H54 (cell line): ENCODE measurements at regions not wholly inside any gene's neighbourhood (a gene's known extent, or its start where the extent isn't known, plus 50 kb on each side); places are given as distances from the start of the nearest gene placed in this dataset.
"Not testable (repeated sequence)": the region's sequence is repeated elsewhere in the genome, so short reads cannot be mapped to it uniquely, and the experiment has no call there.

Experiments
- DNase-seq: peaks from one replicate; pipeline ENCODE4 v3.0.0; 2011; ENCODE audit warnings: low spot score, mixed read lengths; ENCODE audit not compliant: insufficient read length
- FAIRE-seq: peaks from 3 replicates; lab custom pipeline; 2011; peaks lifted over from hg19 to GRCh38; lab: Jason Lieb, UNC
- POLR2A ChIP-seq: IDR thresholded peaks from 2 replicates; pipeline ENCODE4 v1.6.1; 2011; ENCODE audit warnings: low read depth, mild to moderate bottlenecking, low read length

GRCh38 chr3:167008791-167009190 lies 371.3 kb downstream of the ZBBX start:
- FAIRE-seq (no peak), DNase-seq (no peak)
- TF ChIP-seq POLR2A, result no peak

DNA sequence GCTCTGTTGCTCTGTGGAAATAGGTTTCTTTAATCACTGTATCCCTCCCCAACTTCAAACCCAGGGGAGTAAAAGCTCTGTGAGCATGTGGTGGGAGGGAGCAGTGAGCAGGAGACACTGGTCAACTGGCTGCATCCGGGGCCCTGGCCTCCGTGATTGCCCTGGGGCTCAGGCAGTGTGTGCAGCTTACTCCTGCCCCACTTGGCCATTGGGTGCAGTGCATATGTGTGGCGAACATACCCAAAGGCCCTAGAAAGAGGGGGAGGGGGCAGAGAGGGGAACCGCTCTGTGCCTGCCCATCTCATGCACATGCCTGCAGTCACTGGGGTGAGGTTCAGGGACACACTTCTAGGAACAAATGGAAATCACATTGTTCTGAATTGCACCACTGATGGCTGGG lies 378.7 kb downstream of the ZBBX start:
- DNase-seq, result no peak
- TF ChIP-seq POLR2A, result no peak
- FAIRE-seq, result no peak

DNA sequence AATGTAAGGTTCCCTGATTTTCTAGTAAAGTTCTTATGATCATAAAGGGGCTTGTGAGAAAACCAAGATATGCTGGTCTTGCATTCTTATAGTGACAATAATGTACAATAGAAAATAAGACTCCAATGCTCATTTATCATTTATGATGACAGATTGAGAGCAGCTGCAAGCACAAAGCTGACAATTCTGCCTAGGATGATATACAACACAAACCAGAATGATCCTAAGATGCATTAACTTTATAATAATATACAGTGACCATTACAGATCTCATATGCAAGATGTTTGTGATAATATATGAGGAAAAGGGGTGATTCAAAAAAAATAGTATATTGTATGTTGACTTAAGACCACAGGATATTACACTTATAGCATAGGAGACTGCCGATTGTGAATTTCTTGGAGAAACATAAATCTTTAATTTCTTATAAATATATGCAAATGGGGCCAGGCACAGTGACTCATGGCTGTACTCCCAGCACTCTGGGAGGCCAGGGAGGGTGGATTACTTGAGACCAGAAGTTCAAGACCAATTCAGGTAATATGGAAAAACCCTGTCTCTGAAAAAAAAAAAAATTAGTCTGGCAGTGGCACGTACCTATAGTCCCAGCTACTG lies 387.0 kb downstream of the ZBBX start:
- no peak for FAIRE-seq
- DNase-seq, result no peak

DNA sequence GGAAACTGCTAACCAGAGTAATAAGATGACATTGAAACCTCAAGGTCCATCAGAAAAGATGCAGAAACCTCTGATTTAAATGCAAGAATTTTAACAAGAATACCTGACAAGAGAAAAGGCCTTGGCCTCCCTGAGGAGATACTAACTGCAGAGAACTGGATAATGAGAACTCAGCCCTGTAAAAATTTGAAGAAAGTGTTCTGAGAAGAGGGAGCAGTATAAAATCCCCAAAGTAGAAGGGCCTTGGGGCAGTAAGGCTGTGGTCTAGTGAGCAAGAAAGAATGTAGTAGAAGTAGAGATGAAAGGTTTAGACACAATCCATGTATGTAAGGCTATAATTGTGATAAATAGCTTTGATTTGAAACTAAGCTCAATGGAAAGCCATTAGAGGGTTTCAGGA lies 394.1 kb downstream of the ZBBX start:
- DNase-seq (no peak), FAIRE-seq (no peak)
- TF ChIP-seq POLR2A, result no peak

More for the DNA sequence above, 387.0 kb downstream of the ZBBX start:
- TF ChIP-seq POLR2A, result no peak

GRCh38 chr3:166975796-166976195 lies 404.3 kb downstream of the ZBBX start:
- DNase-seq, FAIRE-seq: not testable (repeated sequence)

GRCh38 chr3:166967714-166968113 lies 412.4 kb downstream of the ZBBX start:
- not testable (repeated sequence) for FAIRE-seq

DNA sequence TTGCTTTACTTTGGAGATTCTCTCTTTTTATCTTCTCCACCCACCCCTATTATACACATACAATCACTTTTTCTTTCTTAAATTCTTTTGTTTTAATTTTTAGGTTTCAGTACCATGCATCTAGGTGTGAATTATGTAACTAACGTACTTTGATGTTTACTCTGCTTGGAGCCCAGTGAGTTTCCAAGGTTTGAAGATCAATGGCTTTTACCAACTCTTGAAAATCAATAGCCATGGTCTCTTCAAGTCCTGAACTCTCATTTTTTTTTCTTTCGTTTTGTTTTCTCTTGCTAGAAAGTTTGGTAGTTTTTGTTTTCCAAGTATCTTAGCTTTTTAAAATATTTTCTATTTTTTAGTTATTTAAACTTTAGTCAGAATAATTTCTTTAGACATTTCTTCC lies 417.2 kb downstream of the ZBBX start:
- DNase-seq (no peak), FAIRE-seq (no peak)
- TF ChIP-seq POLR2A, result no peak

More at GRCh38 chr3:166967714-166968113, 412.4 kb downstream of the ZBBX start:
- not testable (repeated sequence) for DNase-seq

- DNase-seq, result no peak
- FAIRE-seq, result no peak
- no peak for TF ChIP-seq POLR2A
Observed at GRCh38 chr3:166957121-166957520, 423.0 kb downstream of the ZBBX start.

DNA sequence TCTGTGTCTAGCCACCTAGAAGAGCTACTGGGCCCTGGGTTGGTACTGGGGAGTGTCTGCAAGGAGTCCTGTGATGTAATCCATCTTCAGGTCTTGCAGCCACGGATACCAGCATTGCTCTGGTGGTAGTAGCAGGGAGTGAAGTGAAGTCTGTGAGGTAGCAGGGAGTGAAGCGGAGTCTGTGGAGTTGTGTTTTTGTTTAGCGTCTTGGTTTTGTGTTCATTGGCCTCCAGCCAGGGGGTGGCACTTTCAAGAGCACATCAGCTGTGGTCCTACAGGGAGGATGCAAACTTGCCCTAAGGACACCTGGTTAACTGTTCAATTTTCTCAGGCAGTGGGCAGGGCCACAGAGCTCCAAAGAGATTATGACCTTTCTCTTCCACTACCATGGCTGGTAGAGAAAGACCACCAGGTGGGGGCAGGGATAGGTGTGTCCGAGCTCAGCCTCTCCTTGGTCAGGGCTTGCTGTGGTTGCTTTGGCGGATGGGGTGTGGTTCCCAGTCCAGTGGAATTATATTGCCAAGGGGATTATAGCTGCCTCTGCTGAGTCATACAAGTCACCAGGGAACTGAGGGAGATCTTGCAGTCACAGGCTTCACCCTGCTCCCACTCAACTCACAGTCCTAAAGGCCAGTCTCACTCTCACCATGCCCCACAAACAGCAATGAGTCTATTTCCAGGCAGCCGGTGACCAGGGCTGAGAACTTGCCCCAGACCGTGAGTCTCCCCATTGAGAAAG lies 424.7 kb downstream of the ZBBX start:
- TF ChIP-seq POLR2A, result no peak
- FAIRE-seq (no peak), DNase-seq (no peak)

DNA sequence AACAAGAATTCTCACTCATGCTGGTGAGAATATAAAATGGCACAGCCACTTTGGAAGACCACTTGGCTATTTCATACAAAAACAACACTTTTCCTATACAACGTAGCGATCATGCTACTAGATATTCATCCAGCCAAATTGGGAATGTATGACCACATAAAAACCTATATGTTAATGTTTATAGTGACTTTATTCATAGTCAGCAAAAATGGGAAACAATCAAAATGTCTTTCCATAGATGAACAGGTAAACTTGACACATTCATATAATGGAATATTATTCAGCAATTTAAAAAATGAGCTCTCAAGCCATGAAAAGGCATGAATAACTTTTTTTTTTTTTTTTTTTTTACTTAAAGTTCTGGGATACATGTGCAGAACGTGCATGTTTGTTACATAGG lies 445.2 kb downstream of the ZBBX start:
- no peak for FAIRE-seq

DNA sequence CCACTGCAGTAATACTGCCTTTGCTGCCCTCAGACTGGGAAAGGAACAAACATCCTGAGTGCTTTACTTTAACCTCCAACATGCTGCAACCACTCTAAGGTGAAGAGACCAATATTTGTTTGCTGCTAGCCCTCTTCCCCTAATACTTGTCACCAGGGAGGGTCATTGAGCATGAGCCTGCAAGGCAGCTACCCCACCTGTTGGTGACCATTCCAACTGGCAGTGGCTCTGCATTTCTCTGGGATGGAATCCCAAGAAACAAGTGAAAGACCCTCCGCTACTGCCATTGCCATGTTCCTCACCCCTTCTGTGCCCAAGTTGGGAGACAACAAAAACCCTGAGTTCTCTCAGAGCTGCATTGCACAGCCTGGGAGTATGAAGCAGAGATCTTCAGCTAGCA lies 462.7 kb downstream of the ZBBX start:
- FAIRE-seq, result no peak
- DNase-seq, result no peak
- TF ChIP-seq POLR2A, result no peak

More for the DNA sequence above, 445.2 kb downstream of the ZBBX start:
- no peak for TF ChIP-seq POLR2A
- no peak for DNase-seq

DNA sequence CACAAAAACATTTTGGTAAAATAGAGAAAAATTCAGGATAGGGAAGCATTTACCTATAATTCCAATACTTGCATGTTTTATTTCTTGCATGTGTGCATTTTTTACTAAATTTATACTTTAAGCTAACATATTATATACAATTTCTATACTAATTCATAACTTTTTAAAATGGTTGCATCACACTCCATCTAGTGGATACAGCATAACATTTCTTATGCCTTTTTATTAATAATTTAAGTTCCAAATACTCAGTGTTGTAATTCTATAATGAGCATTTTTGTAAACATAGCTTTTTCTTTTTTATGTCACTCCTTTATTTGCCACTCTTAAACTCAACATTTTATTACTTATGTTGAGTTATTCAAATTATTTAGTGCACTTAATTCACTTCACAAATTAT lies 477.7 kb downstream of the ZBBX start:
- TF ChIP-seq POLR2A, result no peak
- FAIRE-seq (no peak), DNase-seq (no peak)

- no peak for FAIRE-seq
Observed at GRCh38 chr3:166900866-166901577, 479.1 kb downstream of the ZBBX start.

GRCh38 chr3:166897811-166898210 lies 482.3 kb downstream of the ZBBX start:
- TF ChIP-seq POLR2A, result no peak
- no peak for DNase-seq
- no peak for FAIRE-seq

More at GRCh38 chr3:166900866-166901577, 479.1 kb downstream of the ZBBX start:
- TF ChIP-seq POLR2A, result no peak
- no peak for DNase-seq
